GM18861 (cell line): ENCODE measurements at regions not wholly inside any gene's neighbourhood (a gene's known extent, or its start where the extent isn't known, plus 50 kb on each side); places are given as distances from the start of the nearest gene placed in this dataset.
"Not testable (repeated sequence)": the region's sequence is repeated elsewhere in the genome, so short reads cannot be mapped to it uniquely, and the experiment has no call there.

Source experiments
- ATAC-seq: cut with Tn5 transposase; IDR thresholded peaks from one replicate; pipeline ENCODE4 v1.9.1; 2021; ENCODE audit not compliant: unreplicated experiment

- ATAC-seq = not testable (repeated sequence)
These were observed 65.5 kb upstream of the KIF2A start for GRCh38 chr5:62240494-62240893.

- ATAC-seq = not testable (repeated sequence)
These were observed 64.0 kb upstream of the KIF2A start for GRCh38 chr5:62242000-62242399.

- not testable (repeated sequence) for ATAC-seq
These were observed 63.0 kb upstream of the KIF2A start for GRCh38 chr5:62243046-62243445.

GRCh38 chr5:62248192-62248591 lies 57.8 kb upstream of the KIF2A start:
- ATAC-seq = not testable (repeated sequence)

GRCh38 chr5:62250085-62250484 lies 55.9 kb upstream of the KIF2A start:
- not testable (repeated sequence) for ATAC-seq

- ATAC-seq = not testable (repeated sequence)
These were observed 55.1 kb upstream of the KIF2A start for GRCh38 chr5:62250919-62251318.

- not testable (repeated sequence) for ATAC-seq
These were observed 53.5 kb upstream of the KIF2A start for GRCh38 chr5:62252519-62252918.

GRCh38 chr5:62255551-62255950 lies 50.5 kb upstream of the KIF2A start:
- not testable (repeated sequence) for ATAC-seq

GRCh38 chr5:62256161-62257019 lies 49.6 kb upstream of the KIF2A start:
- ATAC-seq = peak; percentile 56
